ENCODE measurements at regions not wholly inside any gene's neighbourhood (a gene's known extent, or its start where the extent isn't known, plus 50 kb on each side); places are given as distances from the start of the nearest gene placed in this dataset.

GRCh38 chr1:198031086-198031485 lies 113.9 kb downstream of the LHX9 start:
- intact Hi-C loops (cut with micrococcal nuclease) (no loop called here), dilution Hi-C loops (cut with MboI; ENCODE audit: extremely low pct_ligation_motif_present, low sequenced_read_pairs) (no loop called here)
- Histone ChIP-seq H2AFZ (ENCODE audit: low read depth, low read length) (no peak overlapping the region), H3K27ac (ENCODE audit: insufficient read depth, low read depth, low read length) (no peak overlapping the region), H3K79me2 (ENCODE audit: control insufficient read depth, insufficient read depth, low read length) (no peaks in the 10 kb centered on the region), H4K20me1 (replicated peaks; ENCODE audit: control insufficient read depth, extremely low read depth, insufficient read depth, low read length) (no peaks in the 10 kb centered on the region), H3K9ac (replicated peaks; ENCODE audit: extremely low read depth, insufficient read depth, low read length) (no peak overlapping the region), H3K4me1 (ENCODE audit: control insufficient read depth, extremely low read depth, insufficient read depth, low read length) (no peaks in the 10 kb centered on the region), H3K36me3 (ENCODE audit: control insufficient read depth in 2 of 2, extremely low read depth in 1 of 2, insufficient read depth in 2 of 2, low read length in 2 of 2) (no peaks in the 10 kb centered on the region), H3K4me3 (replicated peaks in 1 of 3; ENCODE audit: insufficient read depth in 1 of 3, low read depth in 1 of 3, low read length in 3 of 3) (no peak overlapping the region), H3K4me2 (ENCODE audit: insufficient read depth, low read length) (no peak overlapping the region), H3K27me3 (ENCODE audit: control insufficient read depth in 2 of 2, insufficient read depth in 2 of 2, low read length in 2 of 2) (no peaks in the 10 kb centered on the region), H3K9me3 (replicated peaks; ENCODE audit: control insufficient read depth, insufficient read depth, low read length) (no peaks in the 10 kb centered on the region), H3K9me1 (replicated peaks; ENCODE audit: control insufficient read depth, extremely low read depth, insufficient read depth, low read length) (no peaks in the 10 kb centered on the region)
- POLR2A ChIA-PET = no interaction called here
- DNase-seq (ENCODE audit: low read depth, low spot score) = no peak
- no TSS peak for BruUV-seq (replicated peaks)
- no peak for TF ChIP-seq POLR2AphosphoS5 (IDR thresholded peaks at IDR 0.05; ENCODE audit: insufficient read depth, low read depth, low read length)
- TF ChIP-seq FOS (IDR thresholded peaks at IDR 0.05; ENCODE audit: borderline replicate concordance, insufficient read depth, low read length) = no peak
- TF ChIP-seq MYC (IDR thresholded peaks at IDR 0.05; ENCODE audit: low read depth, low read length) = no peak
- TF ChIP-seq JUN (IDR thresholded peaks at IDR 0.05; ENCODE audit: borderline replicate concordance, insufficient read depth, insufficient read length, low read depth) = no peak
- no peak for TF ChIP-seq GATA2 (IDR thresholded peaks at IDR 0.05; ENCODE audit: insufficient read depth, insufficient read length, low read depth, low read length)
- TF ChIP-seq CTCF (IDR thresholded peaks at IDR 0.05; ENCODE audit: extremely low read depth in 1 of 2, insufficient read depth in 1 of 2, low read depth in 1 of 2, low read length in 2 of 2) = no peak
- no peak for TF ChIP-seq MAX (IDR thresholded peaks at IDR 0.05; ENCODE audit: insufficient read depth, insufficient read length)
- no peak for TF ChIP-seq EZH2 (IDR thresholded peaks at IDR 0.05; ENCODE audit: borderline replicate concordance, low read depth, low read length, severe bottlenecking)
- no peak for TF ChIP-seq POLR2A (IDR thresholded peaks at IDR 0.05; ENCODE audit: low read depth, low read length)
- CTCF ChIA-PET = no interaction called here
- FAIRE-seq = no peak
